SK-N-SH treated with all-trans-retinoic acid at 6 μM for 48 hours (cell line): ENCODE measurements at regions not wholly inside any gene's neighbourhood (a gene's known extent, or its start where the extent isn't known, plus 50 kb on each side); places are given as distances from the start of the nearest gene placed in this dataset.

Experiments
- ATAC-seq: fragments of 200-7000 bp; cut with Tn5 transposase; 3 replicates; pipeline ENCODE4 v1.9.1; 2020; ENCODE audit warnings: mild to moderate bottlenecking, moderate library complexity
- ARNTL ChIP-seq: fragments of 450-650 bp; formaldehyde crosslinking; IDR thresholded peaks from 2 replicates; pipeline ENCODE4 v1.5.0; 2020; ENCODE audit warnings: low read depth, mild to moderate bottlenecking, moderate library complexity, borderline replicate concordance
- BACH2 ChIP-seq: fragments of 250-450 bp; sonication (Bioruptor Pico); IDR thresholded peaks from 2 replicates; pipeline ENCODE4 v1.9.0; 2021; ENCODE audit warnings: mild to moderate bottlenecking, borderline replicate concordance
- CREB5 ChIP-seq: fragments of 250-450 bp; sonication (Bioruptor Pico); IDR thresholded peaks from 2 replicates; pipeline ENCODE4 v1.5.1; 2020; ENCODE audit warnings: low read depth, mild to moderate bottlenecking, moderate library complexity
- CSDC2 ChIP-seq: fragments of 250-450 bp; sonication (Bioruptor Pico); IDR thresholded peaks from 2 replicates; pipeline ENCODE4 v1.5.0; 2020; ENCODE audit warnings: mild to moderate bottlenecking, moderate library complexity
- CSRNP3 ChIP-seq: fragments of 250-450 bp; sonication (Bioruptor Pico); IDR thresholded peaks from 2 replicates; pipeline ENCODE4 v1.5.1; 2021; ENCODE audit warnings: mild to moderate bottlenecking, moderate library complexity
- ESRRG ChIP-seq: fragments of 250-450 bp; sonication (Bioruptor Pico); IDR thresholded peaks from 2 replicates; pipeline ENCODE4 v1.6.1; 2021; ENCODE audit warnings: mild to moderate bottlenecking
- GLIS3 ChIP-seq: fragments of 250-450 bp; sonication (Bioruptor Pico); IDR thresholded peaks from 2 replicates; pipeline ENCODE4 v1.5.0; 2020; ENCODE audit warnings: mild to moderate bottlenecking, moderate library complexity
- OSR1 ChIP-seq: fragments of 250-450 bp; sonication (Bioruptor Pico); IDR thresholded peaks from 2 replicates; pipeline ENCODE4 v1.8.0; 2022; ENCODE audit warnings: moderate library complexity, mild to moderate bottlenecking, inconsistent platforms
- PATZ1 ChIP-seq: fragments of 250-450 bp; sonication (Bioruptor Pico); IDR thresholded peaks from 2 replicates; pipeline ENCODE4 v1.8.0; 2020; ENCODE audit warnings: mild to moderate bottlenecking, moderate library complexity, borderline replicate concordance
- POU6F1 ChIP-seq: fragments of 250-450 bp; sonication (Bioruptor Pico); IDR thresholded peaks from 2 replicates; pipeline ENCODE4 v1.8.0; 2021; ENCODE audit warnings: low read depth, mild to moderate bottlenecking, moderate library complexity, borderline replicate concordance
- PPARA ChIP-seq: fragments of 250-450 bp; sonication (Bioruptor Pico); IDR thresholded peaks from 2 replicates; pipeline ENCODE4 v1.5.0; 2020; ENCODE audit warnings: mild to moderate bottlenecking, borderline replicate concordance
- RARB ChIP-seq: fragments of 250-450 bp; sonication (Bioruptor Pico); IDR thresholded peaks from 2 replicates; pipeline ENCODE4 v1.8.0; 2021; ENCODE audit warnings: mild to moderate bottlenecking, moderate library complexity
- SNAI2 ChIP-seq: fragments of 250-450 bp; sonication (Bioruptor Pico); IDR thresholded peaks from 2 replicates; pipeline ENCODE4 v1.5.0; 2020; ENCODE audit warnings: mild to moderate bottlenecking, moderate library complexity
- TCF4 ChIP-seq: fragments of 250-450 bp; sonication (Bioruptor Pico); IDR thresholded peaks from 2 replicates; pipeline ENCODE4 v1.8.0; 2021; ENCODE audit warnings: mild to moderate bottlenecking, moderate library complexity, borderline replicate concordance
- TOX ChIP-seq: fragments of 250-450 bp; sonication (Bioruptor Pico); IDR thresholded peaks from 2 replicates; pipeline ENCODE4 v1.8.0; 2021; ENCODE audit warnings: mild to moderate bottlenecking, moderate library complexity, borderline replicate concordance
- TSHZ2 ChIP-seq: fragments of 250-450 bp; sonication (Bioruptor Pico); IDR thresholded peaks from 2 replicates; pipeline ENCODE4 v1.5.0; 2020; ENCODE audit warnings: mild to moderate bottlenecking, moderate library complexity
- ZC3H10 ChIP-seq: fragments of 250-450 bp; sonication (Bioruptor Pico); IDR thresholded peaks from 2 replicates; pipeline ENCODE4 v1.5.1; 2021; ENCODE audit warnings: mild to moderate bottlenecking, moderate library complexity
- ZFP3 ChIP-seq: fragments of 250-450 bp; sonication (Bioruptor Pico); IDR thresholded peaks from 2 replicates; pipeline ENCODE4 v1.5.0; 2020; ENCODE audit warnings: mild to moderate bottlenecking, moderate library complexity
- ZFP30 ChIP-seq: fragments of 450-650 bp; formaldehyde crosslinking; IDR thresholded peaks from 2 replicates; pipeline ENCODE4 v1.5.0; 2022; ENCODE audit warnings: mild to moderate bottlenecking, moderate library complexity
- ZNF565 ChIP-seq: fragments of 450-650 bp; formaldehyde crosslinking; conservative IDR thresholded peaks from 2 replicates; pipeline ENCODE4 v1.5.0; 2020; ENCODE audit warnings: low read depth, mild to moderate bottlenecking, moderate library complexity
- ZNF70 ChIP-seq: fragments of 450-650 bp; formaldehyde crosslinking; IDR thresholded peaks from 2 replicates; pipeline ENCODE4 v1.5.0; 2020; ENCODE audit warnings: mild to moderate bottlenecking, moderate library complexity
- ZNF8 ChIP-seq: fragments of 450-650 bp; formaldehyde crosslinking; IDR thresholded peaks from 2 replicates; pipeline ENCODE4 v1.5.0; 2020; ENCODE audit warnings: mild to moderate bottlenecking, moderate library complexity

GRCh38 chr4:189376901-189377300, 563.8 kb upstream of the FRG1 start:
- ATAC-seq, result no peak
- TF ChIP-seq POU6F1, result no peak
- no peak for TF ChIP-seq ZNF565 (CRISPR knock-in tag)
- TF ChIP-seq CSRNP3, result no peak
- no peak for TF ChIP-seq ZFP30 (CRISPR knock-in tag)
- TF ChIP-seq ZNF8 (CRISPR knock-in tag), result no peak
- no peak for TF ChIP-seq CREB5 (CRISPR knock-in tag)
- TF ChIP-seq RARB (CRISPR knock-in tag), result no peak
- TF ChIP-seq PPARA (CRISPR knock-in tag), result no peak
- TF ChIP-seq GLIS3 (CRISPR knock-in tag), result no peak
- no peak for TF ChIP-seq ARNTL (CRISPR knock-in tag)
- no peak for TF ChIP-seq ZFP3
- TF ChIP-seq OSR1 (CRISPR knock-in tag), result no peak

GRCh38 chr4:189377569-189377968, 563.1 kb upstream of the FRG1 start:
- no peak for ATAC-seq
- TF ChIP-seq ZFP30 (CRISPR knock-in tag), result no peak
- no peak for TF ChIP-seq SNAI2 (CRISPR knock-in tag)
- TF ChIP-seq GLIS3 (CRISPR knock-in tag), result no peak
- no peak for TF ChIP-seq ZC3H10 (CRISPR knock-in tag)

- no peak for ATAC-seq
- TF ChIP-seq CSDC2 (no peak), ZNF8 (CRISPR knock-in tag) (no peak), ZFP30 (CRISPR knock-in tag) (no peak), TSHZ2 (CRISPR knock-in tag) (no peak), TOX (CRISPR knock-in tag) (no peak), GLIS3 (CRISPR knock-in tag) (no peak), PATZ1 (CRISPR knock-in tag) (no peak), ZNF70 (CRISPR knock-in tag) (no peak), POU6F1 (no peak), TCF4 (CRISPR knock-in tag) (no peak), SNAI2 (CRISPR knock-in tag) (no peak), ARNTL (CRISPR knock-in tag) (no peak), ZFP3 (no peak), ZNF565 (CRISPR knock-in tag) (no peak), PPARA (CRISPR knock-in tag) (no peak), ESRRG (CRISPR knock-in tag) (no peak), CREB5 (CRISPR knock-in tag) (no peak), OSR1 (CRISPR knock-in tag) (no peak), BACH2 (CRISPR knock-in tag) (no peak)
- TF ChIP-seq, all 23 proteins: peak for 0
Measured at GRCh38 chr4:189385098-189385497, 555.6 kb upstream of the FRG1 start.
